H1 (cell line): ENCODE measurements at regions not wholly inside any gene's neighbourhood (a gene's known extent, or its start where the extent isn't known, plus 50 kb on each side); places are given as distances from the start of the nearest gene placed in this dataset.

Source experiments
- CHD7 ChIP-seq: fragments of 300-600 bp; sonication (generic); IDR thresholded peaks from 2 replicates; pipeline ENCODE4 v1.7.1; 2012; ENCODE audit warnings: low read length, moderate library complexity, mild to moderate bottlenecking, inconsistent platforms; ENCODE audit not compliant: insufficient replicate concordance
- JUND ChIP-seq: IDR thresholded peaks from 2 replicates; pipeline ENCODE4 v1.6.1; 2011; ENCODE audit warnings: mild to moderate bottlenecking, improper control_type of control experiment, low read length
- NANOG ChIP-seq: IDR thresholded peaks from 2 replicates; pipeline ENCODE4 v1.6.1; 2011; ENCODE audit warnings: low read length, low read depth, mild to moderate bottlenecking, inconsistent platforms; ENCODE audit not compliant: insufficient read depth, poor library complexity, severe bottlenecking
- POLR2AphosphoS5 ChIP-seq: IDR thresholded peaks from 2 replicates; pipeline ENCODE4 v1.6.1; 2011; ENCODE audit warnings: low read depth, low read length
- YY1 ChIP-seq: IDR thresholded peaks from 2 replicates; pipeline ENCODE4 v1.6.1; 2011; ENCODE audit warnings: low read depth, mild to moderate bottlenecking, low read length

GRCh38 chr9:22208846-22209585, 199.9 kb upstream of the CDKN2B start (continued):
- TF ChIP-seq CHD7 (no peak), YY1 (no peak), JUND (no peak), NANOG (no peak), POLR2AphosphoS5 (no peak)
